CD4-positive, alpha-beta T cell treated with Interleukin-15 for 1 hour (primary cell): ENCODE measurements at regions not wholly inside any gene's neighbourhood (a gene's known extent, or its start where the extent isn't known, plus 50 kb on each side); places are given as distances from the start of the nearest gene placed in this dataset.

Experiments used
- DNase-seq: peaks from one replicate; pipeline ENCODE4 v3.0.0-alpha.2; 2020

GRCh38 chr2:64770781-64771334 lies 117.1 kb upstream of the SERTAD2 start:
- DNase-seq, result no peak

DNA sequence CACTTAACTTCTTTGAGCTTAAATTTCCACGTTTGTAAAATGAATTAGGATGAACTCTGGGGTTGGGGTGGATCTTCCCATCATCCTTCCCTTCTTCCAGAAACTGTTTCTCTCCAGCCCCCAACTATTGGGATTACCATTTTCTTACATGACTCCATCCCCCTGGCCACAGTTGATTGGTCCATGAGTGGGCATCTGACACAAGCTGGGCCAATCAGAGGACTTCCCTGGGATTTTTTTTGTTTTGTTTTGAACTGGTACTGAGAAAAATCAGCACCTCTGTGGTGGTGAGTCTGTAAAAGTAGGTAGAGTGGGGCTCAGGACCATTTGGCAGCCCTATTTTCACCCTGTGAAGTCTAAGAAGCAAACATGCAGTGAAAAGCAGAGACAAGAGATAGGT lies 118.0 kb upstream of the SERTAD2 start:
- no peak for DNase-seq

- DNase-seq, result no peak
These were observed 119.9 kb upstream of the SERTAD2 start for GRCh38 chr2:64773461-64774118.

DNA sequence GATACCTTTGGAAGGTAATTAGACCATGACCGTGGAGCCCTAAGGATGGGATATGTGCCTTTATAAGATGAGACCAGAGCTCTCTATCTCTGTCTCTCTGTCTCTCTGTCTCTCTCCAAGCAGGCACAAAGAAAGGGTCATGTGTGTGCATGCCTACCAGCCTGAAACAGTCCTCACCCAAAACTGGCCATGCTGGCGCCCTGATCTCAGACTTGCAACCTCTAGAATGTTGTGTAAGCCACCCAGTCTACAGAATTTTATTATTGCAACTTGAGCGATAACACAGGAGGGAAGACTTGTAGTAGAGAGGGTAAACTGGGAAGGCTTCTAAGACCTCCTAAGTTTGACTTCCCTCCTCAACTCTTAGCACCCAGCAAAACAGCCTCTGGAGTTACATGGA lies 124.1 kb upstream of the SERTAD2 start:
- no peak for DNase-seq

DNA sequence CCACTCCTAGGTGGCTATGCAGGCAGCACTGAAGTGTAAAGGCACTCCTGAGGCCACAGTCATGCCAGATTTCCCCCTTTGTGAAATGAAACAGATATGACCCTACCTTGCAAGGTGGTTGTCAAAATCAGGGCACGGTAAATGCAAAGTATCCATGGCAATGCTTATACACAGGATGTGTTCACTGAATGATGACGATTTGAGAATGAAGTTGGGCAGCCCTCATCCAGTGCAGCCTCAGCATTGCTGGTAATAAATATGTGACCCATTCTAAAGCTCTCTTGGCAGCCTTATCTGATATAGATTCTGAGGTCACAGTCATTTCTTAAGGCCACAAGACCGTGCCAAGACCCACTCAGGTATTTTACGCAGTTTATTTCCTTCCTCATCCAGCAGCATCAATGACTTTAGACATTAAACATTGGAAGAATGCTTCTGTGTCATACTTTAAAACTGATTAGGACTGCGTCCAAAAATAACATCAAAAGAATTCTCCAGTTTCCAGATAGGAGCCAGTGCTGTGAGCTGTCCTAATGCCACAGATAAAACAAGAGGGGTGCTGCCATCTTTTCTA lies 125.5 kb upstream of the SERTAD2 start:
- DNase-seq, result no peak

DNA sequence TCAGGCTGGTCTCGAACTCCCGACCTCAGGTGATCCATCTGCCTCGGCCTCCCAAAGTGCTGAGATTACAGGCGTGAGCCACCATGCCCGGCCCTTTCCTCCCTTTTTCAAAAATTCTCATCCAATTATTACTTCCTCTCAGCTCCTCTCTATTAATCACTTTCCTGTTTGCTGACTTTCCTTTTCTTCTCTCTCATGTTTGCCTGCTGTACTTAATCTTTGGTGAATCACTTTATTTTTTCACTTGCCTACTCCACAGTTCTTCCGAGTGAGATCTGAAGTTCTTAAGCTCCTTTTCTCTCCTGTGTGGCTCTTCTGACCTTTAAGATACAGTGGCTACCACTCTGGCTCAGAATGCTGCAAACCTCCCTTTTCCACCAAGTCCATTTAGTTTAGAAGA lies 126.3 kb upstream of the SERTAD2 start:
- no peak for DNase-seq

DNA sequence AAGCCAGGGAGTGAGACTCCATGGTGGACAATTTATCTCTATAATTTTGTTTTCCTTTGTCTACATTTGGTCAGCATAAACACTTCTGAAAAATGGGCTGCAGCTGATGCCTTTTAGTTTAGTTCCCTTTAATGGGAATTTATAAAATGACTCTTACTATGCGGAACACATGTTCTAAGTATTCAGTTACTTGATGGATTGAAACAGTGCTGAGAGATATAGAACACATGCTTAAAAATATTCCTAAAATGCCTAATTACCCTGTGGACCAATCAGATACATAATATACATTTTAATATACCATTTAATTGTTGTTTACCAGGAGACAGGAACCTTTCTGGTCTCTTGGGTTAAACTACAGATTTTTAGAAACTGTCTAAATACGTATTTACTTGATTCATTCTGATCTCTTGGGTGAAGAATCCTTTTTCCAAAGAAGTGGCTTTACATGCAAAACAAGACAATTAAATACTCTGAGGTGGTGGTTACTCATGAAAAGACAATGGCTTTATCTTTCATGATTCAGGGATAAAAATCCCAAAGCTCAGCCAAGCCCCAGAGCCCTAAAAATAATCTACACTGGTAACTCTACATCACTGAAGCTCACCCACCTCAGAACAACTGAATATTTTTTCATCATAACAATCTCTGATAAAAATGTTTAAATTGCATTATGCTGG lies 128.1 kb upstream of the SERTAD2 start:
- no peak for DNase-seq

DNA sequence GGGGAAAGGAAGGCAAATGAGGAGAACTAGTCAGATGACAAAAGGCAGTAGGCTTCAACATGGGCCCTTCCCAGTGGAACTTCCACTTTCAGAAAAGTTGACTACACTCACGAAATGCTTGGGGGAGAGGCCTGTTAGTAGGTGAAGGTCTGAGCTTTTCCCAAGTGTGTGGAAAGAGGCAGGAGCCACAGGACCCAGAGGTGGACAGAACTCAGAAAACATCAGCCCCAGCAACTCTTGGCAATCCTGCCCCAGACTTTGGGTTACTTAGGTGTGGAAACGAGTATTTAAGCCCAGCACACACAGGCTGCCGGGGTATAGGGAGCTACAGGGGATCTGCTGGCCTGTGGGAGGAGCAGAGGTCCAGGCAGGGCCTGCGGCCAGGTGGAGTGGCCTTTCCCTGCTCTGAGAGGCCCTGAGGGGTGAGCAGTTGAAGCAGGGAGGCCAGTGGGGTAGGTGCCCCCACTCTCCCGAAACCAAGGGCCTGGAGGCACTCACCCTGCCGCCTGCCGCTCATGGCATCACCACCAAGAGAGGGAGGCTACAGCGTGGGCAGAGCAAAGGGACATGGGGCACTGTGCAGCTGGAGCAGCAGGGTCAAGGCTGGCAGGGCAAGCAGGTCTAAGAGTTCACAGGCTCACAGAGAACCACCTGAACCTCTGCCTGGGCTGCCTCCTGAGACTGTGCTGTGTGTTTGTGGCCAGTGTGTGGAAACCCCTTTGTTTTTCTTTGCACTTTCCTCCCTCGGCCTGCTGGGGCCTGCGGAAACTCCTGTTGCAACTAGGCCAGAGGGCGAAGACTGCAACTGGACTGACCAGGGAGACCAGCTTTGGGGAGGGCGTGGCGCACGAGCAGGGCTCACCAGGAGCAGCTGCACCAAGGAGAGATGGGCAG lies 130.7 kb upstream of the SERTAD2 start:
- no peak for DNase-seq

DNA sequence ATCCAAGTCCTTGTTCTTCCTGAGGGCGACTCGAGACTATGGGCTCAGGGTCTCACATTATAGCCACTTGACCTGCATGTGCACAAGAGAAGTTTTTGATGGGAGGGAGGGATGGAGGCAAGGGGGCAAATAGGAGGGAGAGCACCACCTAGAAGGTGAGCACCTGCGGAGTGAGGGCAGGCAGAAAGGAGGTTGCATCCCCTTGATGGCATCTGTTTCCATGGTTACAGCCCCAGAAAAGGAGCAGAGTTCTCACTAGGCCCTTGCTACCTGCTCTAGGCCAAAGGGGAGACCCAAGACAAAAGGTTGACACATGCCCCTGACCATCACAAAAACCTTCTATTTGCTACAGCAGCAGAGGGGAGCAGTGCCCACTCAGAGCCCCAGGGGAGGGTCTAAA lies 131.5 kb upstream of the SERTAD2 start:
- no peak for DNase-seq

GRCh38 chr2:64786343-64787018 lies 132.8 kb upstream of the SERTAD2 start:
- DNase-seq, result no peak

GRCh38 chr2:64787019-64787365 lies 133.3 kb upstream of the SERTAD2 start:
- no peak for DNase-seq

DNA sequence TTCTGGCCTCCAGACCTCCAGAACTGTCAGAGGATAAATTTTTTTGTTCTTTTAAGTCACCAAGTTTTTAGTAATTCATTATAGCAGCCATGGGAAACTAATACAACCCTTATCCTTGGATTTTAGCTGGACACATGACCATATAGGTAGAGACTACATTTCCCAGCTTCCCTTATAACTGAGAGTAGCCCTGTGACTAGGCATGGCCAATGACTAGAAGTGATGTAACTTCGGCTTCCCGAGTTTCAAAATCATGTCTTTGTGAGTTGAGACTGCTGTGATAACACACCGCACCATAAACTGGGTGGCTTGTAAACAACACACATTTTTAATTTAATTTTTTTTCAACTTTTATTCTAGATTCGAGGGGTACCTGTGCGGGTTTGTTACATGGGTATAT lies 134.0 kb upstream of the SERTAD2 start:
- no peak for DNase-seq

DNA sequence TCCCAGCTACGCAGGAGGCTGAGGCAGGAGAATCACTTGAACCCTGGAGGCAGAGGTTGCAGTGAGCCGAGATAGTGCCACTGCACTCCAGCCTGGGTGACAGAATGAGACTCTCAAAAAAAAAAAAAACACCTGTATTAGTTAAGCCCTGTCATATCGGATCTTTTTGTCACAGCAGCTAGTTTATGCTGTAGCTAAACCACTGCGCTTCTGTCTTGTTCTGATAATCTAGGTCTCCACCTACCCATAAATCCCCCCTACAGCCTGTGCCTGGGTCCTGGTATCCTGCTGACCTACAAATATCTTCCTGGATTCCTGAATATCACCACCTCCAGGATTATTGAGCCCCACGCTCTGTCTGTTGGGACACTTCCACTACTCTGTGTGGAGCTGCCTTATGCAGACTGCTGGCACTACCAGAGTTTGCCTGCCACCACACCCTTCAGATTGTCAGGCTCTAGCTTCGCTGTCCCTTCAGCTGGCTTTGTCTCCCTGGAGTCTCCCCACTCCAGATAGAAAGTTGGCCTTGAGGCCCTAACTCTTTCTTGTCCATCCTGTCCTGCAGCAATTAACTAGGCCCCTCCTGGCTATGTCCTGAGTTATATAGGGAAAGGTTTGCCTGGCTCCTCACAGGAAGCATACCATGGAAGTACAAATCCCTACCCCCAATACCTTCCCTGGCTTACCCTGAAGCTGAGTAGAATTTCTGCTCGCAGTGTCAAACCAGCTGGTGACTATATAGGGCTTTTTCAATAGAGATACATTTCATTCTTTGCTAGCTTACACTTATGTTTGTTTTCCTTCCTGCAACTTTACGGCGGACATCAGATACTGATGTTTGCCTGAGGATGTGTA lies 136.0 kb upstream of the SERTAD2 start:
- DNase-seq, result no peak

GRCh38 chr2:64792300-64792699 lies 138.6 kb upstream of the SERTAD2 start:
- no peak for DNase-seq

DNA sequence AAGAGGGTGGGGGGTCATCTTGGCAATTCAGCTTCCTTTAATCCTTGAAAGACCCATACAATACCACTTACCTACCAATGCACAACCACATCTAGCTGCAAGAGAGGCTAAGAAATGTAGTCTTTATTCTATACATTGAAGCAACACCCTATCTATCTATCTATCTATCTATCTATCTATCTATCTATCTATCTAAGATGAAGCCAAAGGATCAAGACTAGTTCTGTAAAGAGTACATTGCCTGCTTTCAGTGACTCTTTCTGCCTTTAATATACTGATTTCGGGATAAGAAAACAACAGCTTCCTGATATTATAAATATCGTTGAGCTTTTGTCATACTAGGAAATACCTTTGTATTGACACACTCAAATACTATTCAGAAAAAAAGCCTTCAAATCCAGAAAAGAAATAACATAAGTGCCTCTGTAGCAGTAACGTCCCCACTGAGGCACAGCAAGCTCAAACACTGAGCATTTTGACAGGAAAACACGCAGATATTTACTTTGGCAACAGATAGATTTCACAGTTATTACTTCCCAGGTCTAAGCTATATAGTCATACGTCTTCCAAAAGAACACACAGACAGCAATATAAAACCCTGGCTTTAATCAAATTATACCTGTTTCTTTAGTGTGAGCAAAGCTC lies 139.4 kb upstream of the SERTAD2 start:
- no peak for DNase-seq

DNA sequence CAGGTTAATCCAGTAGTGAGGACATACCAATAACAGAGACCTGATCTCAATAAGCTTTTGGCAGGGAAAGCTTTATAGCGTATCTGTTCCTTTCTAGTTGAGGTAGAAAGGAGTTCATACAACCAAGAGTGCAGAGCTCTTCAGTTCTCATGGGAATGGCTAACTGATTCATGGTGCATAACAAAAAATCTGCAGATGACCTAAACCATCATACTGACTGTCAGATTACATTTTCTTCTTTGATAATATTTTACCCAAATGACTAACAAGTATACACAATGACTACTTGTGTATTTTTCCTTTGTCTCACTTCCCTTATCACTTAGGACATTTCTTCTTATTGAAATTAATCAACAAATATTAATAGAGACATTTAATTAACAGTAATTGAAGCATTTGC lies 140.0 kb upstream of the SERTAD2 start:
- DNase-seq, result no peak

DNA sequence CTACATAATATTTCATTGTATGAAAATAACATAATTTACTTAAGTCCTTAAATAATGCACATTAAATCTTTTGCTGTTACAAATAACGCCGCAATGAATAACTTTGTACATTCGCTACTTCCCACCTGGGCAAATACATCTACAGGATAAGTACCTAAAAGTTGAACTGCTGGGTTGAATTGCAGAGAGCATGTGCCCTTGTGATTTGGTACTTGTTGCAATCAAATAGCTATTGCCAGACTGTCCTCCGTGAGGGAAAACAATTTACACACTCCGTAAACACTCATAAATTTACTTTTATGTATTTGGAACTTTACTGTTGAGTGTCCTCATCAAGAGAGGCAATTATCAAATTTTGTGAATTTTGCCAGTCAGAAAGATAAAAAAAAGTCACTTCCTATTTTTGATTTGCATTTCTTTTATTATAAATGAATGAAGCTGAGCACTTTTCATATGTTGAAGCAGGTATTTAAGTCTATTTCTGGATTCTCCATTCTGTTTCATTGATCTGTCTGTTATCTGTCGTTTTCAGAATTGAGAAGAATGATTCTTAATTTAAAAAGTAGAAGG lies 140.8 kb upstream of the SERTAD2 start:
- no peak for DNase-seq

GRCh38 chr2:64795024-64795592 lies 141.4 kb upstream of the SERTAD2 start:
- no peak for DNase-seq

GRCh38 chr2:64796926-64797325 lies 143.2 kb upstream of the SERTAD2 start:
- no peak for DNase-seq

DNA sequence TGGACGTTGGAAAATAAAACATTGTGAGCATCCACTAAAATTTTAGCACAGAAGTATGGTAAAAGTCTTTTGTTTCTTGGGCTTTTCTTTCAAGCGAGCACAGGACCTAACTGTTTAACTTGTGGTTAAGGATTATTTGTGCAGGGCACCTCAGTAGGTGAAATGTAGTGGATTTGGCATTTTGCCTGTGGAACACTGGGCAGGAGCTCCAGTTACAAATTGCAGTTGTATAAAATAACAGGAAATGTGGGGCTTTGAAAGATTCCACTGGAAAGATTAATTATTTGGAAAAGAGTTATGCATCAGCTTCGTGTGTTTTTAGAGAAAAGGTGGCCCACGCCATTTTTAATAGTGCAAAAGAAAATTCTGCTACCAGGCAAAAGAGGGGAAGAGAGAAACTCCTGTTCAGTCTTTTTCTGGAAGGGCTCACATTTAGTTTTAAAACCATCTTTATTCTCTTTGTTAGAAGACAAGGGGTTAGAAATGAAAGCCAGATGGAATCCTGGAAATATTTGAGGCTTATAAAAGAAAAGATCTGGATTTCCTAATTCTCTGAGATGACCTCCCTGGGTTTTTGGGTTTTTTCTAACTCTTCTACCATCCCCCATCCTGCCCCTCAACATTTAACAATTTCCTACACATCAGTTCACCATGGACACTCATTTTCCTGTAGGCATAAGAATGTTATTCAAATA lies 144.3 kb upstream of the SERTAD2 start:
- no peak for DNase-seq
